NCI-H1092 (cell line): ENCODE measurements at regions not wholly inside any gene's neighbourhood (a gene's known extent, or its start where the extent isn't known, plus 50 kb on each side); places are given as distances from the start of the nearest gene placed in this dataset.

Experiments
- DNase-seq: peaks from one replicate; lab custom pipeline; 2025; lab: John Stamatoyannopoulos, UW

DNA sequence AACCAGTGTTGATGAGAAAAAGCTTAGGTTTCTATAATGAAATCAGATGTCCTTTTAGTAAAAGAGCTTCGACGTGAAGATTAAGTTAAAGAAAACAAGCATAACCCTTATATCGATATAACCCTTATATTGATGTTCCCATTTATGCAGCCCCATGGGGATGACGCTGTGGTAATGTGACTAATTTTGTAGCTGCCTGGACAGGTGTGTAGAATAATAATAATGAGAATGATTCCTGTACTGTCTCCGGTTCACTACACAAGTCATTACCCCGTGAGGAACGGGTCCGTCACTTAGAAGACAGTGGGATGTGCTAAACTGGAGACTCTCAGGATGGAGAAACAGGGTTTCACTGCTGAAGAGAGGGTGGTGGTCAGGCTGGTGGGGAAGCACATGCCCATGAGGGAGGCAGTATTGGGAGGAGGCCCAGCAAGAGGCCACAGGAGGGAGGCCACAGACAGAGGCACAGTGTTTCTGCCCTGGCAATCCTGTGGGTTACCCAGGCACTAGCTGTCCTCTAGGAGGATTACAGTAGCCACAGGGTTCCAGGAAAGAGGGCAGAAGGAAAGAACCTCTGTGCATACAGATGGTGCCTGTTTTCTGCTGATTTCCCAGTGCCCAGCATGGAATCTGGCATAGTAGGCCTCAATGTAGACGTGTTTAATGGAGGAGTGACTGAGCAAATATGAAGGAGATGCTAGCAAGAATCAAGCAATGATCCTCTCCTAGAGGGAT lies 191.1 kb upstream of the TSC22D2 start:
- DNase-seq, result no peak

DNA sequence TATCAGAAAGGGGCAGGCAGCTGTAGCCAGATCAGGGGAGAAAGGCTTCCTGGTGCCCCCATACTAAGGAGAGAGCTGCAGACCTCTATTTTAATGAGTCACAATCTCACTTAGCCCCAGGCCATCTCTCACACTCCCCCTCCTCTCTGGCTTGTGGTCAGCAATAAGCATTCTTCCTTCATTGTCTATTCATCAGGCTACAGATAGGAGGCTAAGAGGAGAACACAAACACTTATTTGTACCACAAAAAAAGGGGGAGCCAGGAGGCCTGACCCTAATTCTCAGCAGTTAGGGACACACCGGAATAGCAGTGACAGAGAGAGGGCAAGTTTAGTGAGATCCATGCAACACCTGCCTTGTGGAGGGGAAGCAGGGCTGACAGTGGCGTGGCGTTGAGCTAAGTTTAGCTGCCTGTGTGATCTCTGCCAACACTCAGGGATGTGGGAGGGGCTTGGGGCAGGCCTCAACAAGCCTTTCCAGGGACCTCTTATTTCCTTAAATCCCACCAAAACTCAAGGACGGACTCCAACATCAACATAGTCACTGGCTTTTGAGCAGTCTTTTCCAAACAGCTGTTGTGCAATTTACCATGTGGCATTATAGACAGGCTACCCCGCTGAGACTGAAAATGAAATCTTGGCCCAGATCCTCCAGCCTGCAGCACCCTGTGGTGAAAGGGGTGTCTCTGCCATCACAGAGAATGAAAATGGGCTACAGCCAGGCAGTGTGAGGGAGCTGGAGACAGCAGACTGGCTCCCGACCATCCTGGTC lies 191.9 kb upstream of the TSC22D2 start:
- peak; percentile 90 for DNase-seq

DNA sequence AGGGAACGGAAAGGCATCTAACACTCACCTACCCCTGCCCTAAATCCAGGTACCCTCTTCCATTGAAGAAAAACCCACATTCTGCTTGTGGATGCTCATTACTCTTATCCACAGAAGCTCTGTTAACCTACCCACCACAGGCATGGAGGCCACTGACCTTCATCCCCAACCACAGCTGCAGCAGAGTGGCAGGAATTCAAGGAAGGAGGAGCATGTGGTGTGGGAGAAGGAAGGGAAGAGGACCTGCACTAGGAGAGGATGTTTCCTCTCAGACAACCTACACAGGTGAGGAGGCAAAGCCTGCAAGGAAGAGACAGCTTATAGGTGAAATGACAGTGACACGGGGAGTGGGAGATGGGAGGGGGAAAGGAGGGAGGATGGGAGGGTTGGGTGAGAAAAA lies 192.5 kb upstream of the TSC22D2 start:
- DNase-seq, result no peak

DNA sequence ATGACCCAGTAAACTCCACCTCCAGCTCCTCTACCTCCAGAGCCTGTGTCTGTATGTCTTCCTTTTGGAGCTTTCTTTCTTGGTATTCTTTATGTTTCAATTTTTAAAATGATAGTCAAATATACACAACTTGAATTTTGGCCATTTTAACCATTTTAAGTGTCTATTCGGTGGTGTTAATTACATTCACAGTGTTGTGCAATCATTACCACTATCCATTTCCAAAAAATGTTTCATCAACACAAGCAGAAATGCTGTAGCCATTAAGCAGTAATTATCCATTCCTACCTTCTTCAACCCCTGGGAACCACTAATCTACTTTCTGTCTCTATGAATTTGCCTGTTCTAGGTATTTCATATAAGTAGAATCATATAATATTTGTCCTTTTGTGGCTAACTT lies 194.5 kb upstream of the TSC22D2 start:
- DNase-seq, result no peak

DNA sequence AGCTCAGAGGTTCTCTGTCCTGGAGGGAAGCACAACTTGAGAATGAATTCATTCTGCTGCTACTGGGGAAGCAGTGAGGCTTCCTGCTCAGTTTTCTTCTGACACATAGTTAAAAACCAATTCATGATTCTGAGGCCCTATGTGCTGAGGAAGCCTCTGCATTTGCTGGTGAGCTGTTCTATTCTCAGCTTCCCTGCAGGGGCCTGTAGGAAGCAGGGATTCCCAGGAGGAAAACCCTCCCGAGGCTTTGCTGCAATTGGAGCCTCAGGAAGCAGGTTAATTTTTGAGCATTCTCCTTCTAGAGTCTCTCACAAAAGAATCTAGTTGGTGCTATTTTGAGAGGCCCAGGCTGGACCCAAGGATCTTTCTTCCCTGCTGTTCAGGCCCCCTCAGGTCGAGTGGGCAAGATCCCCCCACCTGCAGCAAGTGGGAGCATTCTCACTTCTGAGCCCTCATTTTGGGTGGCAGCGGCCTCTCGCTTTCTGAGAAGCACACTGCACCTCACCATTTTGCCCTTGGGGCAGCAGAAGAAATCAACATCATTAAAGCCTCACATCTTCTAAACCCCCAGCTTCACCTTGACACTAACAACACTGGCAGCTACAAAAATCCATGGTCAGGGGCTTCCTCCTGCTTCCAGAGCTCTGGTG lies 197.5 kb upstream of the TSC22D2 start:
- no peak for DNase-seq

DNA sequence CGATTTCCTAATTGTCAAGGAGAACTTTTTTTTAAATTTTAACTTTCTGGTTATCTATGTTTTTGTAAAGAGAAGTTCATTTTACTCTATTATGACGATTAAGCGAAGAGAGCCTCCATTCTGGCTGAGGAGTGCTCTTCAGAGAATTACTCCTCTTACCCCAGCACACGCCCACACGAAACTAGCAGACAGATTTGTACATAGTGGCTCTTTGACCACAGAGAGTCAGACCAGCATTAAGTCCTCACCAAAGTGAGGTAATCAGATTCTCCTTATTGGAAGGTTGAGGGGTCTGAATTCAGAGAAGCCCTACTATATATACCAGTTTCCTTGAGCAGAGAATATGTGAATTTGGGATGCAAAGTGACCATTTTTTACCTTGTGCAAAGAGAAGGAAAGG lies 204.8 kb upstream of the TSC22D2 start:
- DNase-seq, result no peak

DNA sequence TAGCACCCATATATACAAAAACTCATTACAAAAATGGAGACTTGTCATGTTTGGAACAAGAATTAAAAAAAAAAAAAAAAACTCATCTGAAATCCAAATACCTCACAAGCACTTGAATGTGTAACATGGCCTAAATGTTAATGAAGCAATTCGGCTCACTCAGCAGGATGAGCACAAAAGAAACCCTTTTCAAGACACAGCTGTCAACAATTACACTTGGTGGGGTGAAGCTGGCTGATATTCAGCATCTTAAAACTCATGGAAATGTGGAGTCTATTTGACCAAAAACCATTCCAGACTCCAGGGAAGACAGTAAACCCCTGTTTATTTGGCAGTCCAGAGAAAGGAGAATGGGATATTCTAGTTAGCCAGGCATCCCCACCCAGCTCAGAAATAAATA lies 205.4 kb upstream of the TSC22D2 start:
- no peak for DNase-seq

DNA sequence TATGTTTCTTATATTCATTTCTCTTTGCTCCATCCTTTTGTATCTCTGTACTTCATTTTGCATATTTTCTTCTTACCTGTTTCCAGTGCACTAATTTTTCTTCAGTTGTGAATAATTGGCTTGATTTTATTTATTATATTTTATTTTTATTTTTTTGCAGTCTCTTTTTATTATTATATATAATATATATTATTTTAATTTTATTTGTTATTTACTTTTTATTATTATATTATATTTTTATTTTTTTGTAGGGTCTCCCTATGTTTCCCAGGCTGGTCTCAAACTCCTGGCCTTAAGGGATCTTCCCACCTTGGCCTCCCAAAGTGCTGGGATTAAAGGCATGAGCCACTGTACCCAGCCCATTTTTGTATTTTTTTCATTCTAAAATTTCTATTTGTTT lies 213.1 kb upstream of the TSC22D2 start:
- no peak for DNase-seq

DNA sequence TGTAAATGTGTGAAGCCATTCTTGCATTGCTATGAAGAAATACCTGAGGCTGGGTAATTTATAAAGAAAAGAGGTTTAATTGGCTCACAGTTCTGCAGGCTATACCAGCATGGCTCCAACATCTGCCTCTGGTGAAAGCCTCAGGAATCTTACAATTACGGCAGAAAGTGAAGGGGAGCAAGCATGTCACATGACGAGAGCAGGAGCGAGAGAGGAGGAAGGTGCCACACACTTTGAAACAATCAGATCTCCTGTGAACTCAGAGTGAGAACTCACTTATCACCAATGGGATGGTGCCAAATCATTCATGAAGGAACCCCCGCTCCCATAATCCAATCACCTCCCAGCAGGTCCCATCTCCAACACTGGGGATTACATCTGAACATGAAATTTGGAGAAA lies 213.6 kb upstream of the TSC22D2 start:
- DNase-seq, result no peak

DNA sequence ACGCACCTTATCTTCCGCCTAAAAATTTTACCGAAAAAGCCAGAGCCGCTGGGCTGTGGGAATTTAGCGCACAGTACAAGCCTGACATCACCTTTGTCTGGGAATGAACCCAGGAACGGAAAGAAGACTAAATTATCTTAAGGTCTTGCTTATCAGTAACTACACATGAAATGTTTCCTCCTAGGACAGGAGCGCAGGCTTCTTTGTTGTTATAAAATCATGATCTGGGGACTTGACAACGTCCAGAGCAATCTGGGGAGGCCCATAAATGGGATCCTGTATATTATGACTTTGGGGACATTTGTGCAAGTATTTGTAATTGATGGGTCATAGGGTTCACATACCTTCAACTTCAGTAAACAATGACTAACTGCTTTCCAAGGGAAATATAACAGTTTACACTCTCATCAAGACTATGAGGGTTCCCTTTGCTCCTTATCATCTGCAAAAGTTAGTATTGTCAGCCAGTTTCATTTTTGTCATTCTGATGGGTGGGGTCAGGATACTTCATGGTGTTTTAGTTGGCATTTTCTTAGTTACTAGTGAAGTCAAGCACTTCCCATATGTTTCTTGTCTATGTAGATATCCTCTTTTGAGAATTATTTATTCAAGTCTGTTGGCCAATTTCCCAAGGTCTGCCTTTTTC lies 213.9 kb upstream of the PFN2 start:
- DNase-seq, result no peak

DNA sequence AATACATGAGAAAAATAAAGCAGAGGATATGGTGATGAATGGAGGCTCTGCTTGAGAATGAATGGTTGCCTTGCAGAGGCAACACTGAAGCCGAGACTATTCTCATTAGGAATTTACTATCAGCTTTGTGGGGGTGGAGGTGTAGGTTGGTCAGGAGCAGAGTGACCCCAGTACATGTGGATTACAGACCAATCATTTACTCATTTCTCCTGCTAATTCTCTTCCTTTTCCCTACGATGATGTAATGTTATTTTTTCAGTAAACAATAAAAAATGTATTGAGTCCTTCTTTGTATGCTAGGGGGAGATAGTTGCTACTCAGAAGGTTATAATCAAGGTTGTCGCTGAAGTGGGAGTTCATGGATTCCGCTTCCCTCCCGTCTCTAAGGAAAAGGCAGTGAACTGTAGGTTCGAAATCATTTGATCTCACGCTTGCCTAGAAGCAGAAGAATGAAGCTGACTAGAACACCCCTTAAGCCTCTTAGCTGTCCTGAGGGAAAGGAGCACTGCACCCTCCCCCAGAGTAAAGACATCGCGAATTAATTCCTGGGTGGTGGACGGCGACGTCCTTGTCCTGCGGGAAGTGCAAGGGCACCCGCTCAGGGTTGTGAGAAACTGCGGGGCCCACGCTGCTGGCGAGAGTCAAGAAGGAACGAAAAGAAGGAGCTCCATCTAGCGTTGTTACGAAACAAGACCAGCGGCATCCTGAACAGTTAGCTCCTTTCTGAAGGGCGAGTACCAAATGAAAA lies 213.2 kb upstream of the PFN2 start:
- DNase-seq, result peak; percentile 69

DNA sequence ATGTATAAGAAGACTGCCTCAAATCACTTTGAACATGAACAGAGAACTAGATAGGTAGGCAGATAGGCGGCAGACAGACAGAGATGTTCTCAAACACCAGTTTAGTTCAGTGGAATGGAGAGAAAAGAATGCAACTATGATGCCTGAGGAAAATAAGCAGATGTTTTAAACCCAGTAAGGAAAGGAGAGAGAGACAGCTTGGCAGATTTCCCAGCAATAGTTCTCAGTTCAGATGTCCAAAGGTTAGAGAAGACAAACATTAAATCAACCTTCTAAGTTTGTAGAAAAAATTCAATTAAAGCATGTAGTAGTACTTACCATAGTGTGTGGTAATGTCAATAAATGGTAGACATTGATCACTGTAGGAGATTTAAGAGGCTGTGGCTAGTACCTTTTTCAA lies 209.6 kb upstream of the PFN2 start:
- DNase-seq, result no peak

DNA sequence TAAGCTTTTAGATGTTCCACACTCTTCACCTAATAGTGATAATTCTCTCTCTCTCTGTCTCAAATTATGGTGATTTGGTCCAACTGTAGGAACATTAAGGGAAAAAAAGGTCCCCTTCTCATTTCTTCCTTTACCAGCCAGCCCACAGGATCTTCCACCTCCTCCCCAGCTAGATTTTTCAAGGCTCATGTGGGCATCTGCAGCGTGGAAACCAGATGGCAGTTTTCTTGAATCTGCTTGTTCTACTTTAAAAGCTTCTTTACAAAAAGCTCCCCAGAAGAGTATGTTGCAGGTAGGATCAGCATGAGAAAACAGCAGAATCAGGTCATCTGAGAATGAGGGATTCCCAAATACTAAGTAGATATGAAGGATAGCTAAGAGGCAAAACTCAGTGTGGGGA lies 208.6 kb upstream of the PFN2 start:
- DNase-seq, result no peak

DNA sequence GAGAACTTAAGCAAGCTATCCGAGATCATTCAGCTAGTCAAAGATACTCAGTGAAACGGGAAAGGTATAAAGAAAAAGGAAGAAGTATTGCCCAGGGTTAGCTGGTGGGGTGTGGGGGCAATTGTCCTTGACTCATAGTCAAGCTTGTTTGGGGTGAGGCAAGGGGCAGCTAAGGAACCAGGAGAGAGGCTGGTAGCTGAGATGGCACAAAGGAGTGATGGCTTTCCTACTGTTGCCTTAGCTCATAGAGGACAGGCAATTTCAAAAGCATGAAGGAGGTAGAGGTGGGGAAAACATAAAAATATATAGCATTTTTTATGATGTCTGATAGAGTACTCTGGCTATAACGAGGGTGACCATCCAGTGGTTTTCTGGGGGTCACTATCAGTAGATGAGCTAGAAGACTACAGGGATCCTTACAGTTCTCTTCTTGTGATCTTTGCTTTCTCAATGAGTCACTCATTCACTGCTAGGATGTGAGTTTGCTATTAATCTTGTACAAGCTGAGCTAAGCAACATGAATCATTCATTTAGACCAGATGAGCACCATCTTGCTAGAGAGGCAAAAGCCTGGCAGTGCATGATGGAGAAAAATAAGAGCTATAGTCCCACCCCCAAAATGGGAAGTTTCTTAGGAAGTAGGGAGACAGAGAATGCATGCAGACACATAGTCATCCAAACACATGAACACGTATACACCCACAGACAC lies 207.1 kb upstream of the PFN2 start:
- no peak for DNase-seq

DNA sequence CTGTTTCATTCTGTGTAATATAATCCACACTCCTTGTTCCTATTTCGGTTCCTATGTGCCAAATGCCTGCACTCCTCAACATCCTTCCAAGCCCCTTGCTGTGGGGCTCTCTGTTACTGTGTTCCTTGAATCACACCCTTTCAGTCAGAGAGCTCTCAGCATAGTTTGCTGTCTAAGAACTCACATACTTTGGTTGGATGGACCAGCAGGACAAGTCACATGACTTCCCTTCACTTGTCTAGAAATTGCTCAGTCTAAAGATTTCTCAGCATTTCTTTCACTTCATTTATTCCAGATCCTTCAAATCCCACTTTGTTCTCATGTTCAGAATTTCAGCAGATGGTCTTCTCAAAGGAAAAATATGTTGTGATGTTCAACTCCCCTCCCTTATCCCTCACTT lies 203.5 kb upstream of the PFN2 start:
- DNase-seq, result no peak

DNA sequence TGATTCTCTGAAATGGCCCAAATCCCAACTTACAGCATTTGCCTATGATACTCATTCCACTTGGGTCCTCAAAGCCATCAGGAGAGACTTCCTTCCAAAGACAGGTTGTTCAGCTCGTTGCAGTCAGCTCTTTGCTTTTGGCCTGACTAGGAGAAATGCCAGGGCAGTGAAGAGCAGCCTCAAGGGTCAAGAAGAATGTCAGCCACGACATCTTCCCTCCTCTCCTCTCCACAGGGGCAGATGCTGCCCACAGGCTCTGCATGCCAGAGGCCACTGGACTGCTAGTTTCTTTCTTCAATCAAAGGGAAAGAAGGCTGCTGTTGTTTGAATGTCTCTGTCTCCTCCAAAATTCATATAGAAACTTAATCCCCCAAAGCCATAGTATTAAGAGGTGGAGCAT lies 201.7 kb upstream of the PFN2 start:
- no peak for DNase-seq

DNA sequence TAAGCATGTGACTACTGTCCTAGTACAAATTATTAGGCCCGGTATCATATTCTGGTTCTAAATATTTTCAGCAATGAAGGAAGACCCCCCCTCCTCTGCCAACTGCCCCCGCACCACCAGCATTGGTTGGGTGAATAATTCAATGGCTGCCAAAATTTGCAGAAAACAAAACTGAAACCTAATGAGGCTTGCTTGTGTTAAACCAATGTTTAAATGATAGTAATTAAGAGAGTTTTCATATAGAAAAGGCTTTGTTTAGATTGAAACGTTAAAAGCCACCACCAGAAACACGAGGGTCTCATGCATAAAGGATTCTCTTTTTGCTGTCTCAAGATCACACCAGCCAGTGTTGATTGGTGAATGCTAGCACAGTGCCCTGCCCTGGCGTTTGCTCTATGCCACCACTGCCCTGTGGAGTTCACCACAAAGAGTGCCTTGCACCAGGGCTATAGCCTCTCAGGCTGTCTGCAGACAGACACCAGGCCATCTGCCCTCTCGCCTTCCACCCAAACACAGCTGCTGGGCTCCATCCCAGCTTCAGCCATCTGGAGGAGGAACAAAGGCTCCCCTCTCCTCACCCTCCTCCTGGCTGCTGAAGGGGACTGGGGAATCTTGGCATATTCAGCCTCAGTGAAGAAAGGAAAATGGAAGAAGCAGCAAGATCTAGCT lies 200.3 kb upstream of the PFN2 start:
- peak; percentile 12 for DNase-seq

DNA sequence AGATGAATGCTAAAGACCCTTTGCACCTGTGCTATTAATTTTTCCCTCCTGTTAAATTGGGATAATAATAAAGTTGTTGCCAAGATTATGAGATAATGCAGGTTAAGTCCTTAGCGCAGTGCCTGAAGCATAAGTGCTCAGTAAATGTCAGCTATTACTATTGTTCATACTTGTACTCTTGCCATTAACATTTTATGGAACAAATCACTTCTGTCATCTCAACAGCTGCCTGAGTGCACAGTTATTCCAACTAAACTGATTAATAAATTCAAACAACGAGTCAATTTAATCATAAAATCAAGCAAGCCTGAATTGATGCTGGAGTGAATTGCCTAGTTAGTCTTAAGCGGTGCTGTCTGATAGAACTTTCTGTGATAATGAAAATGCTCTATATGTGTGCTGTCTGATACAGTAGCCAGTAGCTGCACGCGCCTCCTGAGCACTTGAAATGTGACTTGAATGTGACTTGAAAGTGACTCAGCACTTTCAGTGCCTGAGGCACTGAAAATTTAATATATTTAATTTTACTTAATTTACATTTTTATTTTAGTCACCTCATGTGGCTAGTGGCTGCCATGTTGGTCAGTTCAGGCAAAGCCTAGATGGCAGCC lies 198.7 kb upstream of the PFN2 start:
- no peak for DNase-seq

DNA sequence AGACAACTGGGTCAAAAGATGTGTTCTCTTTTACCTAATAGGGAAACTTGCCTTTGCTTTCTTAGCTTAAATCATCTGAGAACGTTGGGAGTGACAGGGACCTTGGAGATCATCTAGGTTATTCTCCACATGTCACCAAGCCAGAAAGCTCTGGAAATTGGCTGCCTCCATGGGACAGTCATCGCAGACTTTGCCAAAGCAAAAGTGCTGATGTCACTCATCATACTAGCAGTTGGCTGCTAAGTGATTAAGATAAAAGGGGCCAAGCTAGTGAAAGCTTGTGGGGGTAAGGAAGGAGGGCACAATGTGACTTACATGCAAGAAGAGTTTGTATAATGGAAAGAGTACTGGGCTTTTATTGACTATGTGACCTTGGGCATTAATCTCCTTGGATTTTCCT lies 198.0 kb upstream of the PFN2 start:
- DNase-seq, result no peak

DNA sequence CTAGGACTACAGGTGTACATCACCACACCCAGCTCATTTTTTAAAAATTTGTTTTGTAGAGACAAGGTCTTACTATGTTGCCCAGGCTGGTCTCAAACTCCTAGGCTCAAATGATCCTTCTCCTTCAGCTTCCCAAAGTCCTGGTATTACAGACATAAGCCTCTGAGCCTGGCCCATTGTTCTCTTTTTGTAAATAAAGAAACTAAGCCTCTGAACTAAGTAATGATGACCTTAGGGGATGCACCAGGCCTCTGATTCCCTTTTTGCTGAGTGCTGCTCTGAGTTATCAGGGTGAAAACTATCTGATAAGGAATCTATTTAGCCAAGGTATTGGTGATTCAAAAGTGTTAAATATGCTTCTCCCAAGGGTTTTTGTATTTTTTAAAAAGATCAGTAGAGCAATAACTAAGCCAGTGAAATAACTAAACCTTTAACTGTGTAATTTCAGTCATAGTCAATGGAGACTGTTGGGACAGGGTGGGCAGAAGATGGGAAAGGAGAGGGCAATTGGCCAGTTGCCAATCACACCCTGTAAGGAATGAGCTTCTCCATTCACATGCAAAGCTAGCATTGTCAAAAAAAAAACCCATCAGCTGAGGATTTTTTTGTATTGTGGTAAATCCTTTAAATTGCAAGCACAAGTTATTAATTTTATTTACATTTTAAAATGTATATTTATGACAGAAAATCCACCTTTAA lies 194.8 kb upstream of the PFN2 start:
- DNase-seq, result no peak
